Lower lobe of right lung (tissue), 2 donors: ENCODE measurements at regions not wholly inside any gene's neighbourhood (a gene's known extent, or its start where the extent isn't known, plus 50 kb on each side); places are given as distances from the start of the nearest gene placed in this dataset.
"Not testable (repeated sequence)": the region's sequence is repeated elsewhere in the genome, so short reads cannot be mapped to it uniquely, and the experiment has no call there.

Experiments
- ATAC-seq, 2 donors: fragments of 200-7000 bp; cut with Tn5 transposase; one replicate each; pipeline ENCODE4 v1.9.1; 2020 to 2022; ENCODE audit warnings: mild to moderate bottlenecking in 2 of 2, moderate library complexity in 2 of 2
- DNase-seq: peaks from one replicate; pipeline ENCODE4 v3.0.0-alpha.2; 2020
- H3K27ac ChIP-seq: fragments of 200-600 bp; one replicate; pipeline ENCODE4 v1.8.0; 2022
- H3K27me3 ChIP-seq: fragments of 200-600 bp; one replicate; pipeline ENCODE4 v1.8.0; 2022; ENCODE audit warnings: low read depth
- H3K36me3 ChIP-seq: fragments of 200-600 bp; one replicate; pipeline ENCODE4 v1.8.0; 2022; ENCODE audit warnings: mild to moderate bottlenecking
- H3K4me1 ChIP-seq: fragments of 200-600 bp; one replicate; pipeline ENCODE4 v1.8.0; 2022
- H3K4me3 ChIP-seq: fragments of 200-600 bp; one replicate; pipeline ENCODE4 v1.8.0; 2022; ENCODE audit warnings: mild to moderate bottlenecking
- H3K9me3 ChIP-seq: fragments of 200-600 bp; one replicate; pipeline ENCODE4 v1.8.0; 2022
- intact Hi-C: fragments of 100-400 bp; cut with DNase I; formaldehyde crosslinking; loops from one replicate; pipeline ENCODE4 v1.11.0; 2022
- TF ChIP-seq, protein P1 (sequence below): fragments of 200-600 bp; IDR thresholded peaks from one replicate; pipeline ENCODE4 v1.8.0; 2022; ENCODE audit warnings: antibody characterized with exemption, mild to moderate bottlenecking
- donor health status: DM: no; HTN: yes; CAD: no; lungs with severe emphysema.

DNA sequence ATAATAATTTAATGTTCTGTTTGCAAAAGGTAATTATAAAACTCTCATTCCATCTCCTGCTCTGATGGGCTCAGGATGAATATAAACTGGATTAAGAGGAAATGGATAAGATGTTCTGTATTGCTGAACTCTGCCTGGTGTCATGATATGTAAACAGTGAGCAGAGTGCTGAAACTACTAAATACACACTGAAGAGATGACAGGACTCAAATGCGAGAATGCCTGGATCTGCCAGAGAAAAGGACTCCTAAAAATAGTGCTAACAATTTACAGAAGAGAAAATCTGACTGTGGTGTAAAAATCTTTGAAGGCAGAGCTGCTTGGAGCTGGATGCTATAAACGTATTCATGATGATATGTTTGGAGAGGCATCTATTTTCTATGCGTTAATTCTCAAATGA lies 303.2 kb downstream of the RWDD3 start:
- no peaks in the 10 kb centered on the region for H3K27me3 ChIP-seq
- H3K9me3 ChIP-seq = no peaks in the 10 kb centered on the region
- no peak overlapping the region for H3K4me3 ChIP-seq
- no peak overlapping the region for H3K27ac ChIP-seq
- DNase-seq = no peak
- no peaks in the 10 kb centered on the region for H3K4me1 ChIP-seq
- H3K36me3 ChIP-seq = no peaks in the 10 kb centered on the region
- no peak for ATAC-seq
- intact Hi-C loops = no loop called here
- TF ChIP-seq, protein P1, sequence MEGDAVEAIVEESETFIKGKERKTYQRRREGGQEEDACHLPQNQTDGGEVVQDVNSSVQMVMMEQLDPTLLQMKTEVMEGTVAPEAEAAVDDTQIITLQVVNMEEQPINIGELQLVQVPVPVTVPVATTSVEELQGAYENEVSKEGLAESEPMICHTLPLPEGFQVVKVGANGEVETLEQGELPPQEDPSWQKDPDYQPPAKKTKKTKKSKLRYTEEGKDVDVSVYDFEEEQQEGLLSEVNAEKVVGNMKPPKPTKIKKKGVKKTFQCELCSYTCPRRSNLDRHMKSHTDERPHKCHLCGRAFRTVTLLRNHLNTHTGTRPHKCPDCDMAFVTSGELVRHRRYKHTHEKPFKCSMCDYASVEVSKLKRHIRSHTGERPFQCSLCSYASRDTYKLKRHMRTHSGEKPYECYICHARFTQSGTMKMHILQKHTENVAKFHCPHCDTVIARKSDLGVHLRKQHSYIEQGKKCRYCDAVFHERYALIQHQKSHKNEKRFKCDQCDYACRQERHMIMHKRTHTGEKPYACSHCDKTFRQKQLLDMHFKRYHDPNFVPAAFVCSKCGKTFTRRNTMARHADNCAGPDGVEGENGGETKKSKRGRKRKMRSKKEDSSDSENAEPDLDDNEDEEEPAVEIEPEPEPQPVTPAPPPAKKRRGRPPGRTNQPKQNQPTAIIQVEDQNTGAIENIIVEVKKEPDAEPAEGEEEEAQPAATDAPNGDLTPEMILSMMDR = no peak

DNA sequence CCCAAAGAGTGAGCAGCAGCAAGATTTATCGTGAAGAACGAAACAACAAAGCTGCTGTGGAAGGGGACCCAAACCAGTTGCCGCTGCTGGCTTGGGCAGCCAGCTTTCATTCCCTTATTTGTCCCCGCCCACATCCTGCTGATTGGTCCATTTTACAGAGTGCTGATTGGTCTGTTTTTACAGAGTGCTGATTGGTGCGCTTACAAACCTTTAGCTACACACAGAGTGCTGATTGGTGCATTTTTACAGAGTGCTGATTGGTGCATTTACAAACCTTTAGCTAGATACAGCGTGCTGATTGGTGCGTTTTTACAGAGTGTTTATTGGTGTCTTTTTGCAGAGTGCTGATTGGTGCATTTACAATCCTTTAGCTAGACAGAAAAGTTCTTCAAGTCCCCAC lies 304.2 kb downstream of the RWDD3 start:
- DNase-seq, H3K4me3 ChIP-seq, ATAC-seq, H3K27ac ChIP-seq, H3K9me3 ChIP-seq, H3K27me3 ChIP-seq, H3K4me1 ChIP-seq, H3K36me3 ChIP-seq, intact Hi-C loops: not testable (repeated sequence)

DNA sequence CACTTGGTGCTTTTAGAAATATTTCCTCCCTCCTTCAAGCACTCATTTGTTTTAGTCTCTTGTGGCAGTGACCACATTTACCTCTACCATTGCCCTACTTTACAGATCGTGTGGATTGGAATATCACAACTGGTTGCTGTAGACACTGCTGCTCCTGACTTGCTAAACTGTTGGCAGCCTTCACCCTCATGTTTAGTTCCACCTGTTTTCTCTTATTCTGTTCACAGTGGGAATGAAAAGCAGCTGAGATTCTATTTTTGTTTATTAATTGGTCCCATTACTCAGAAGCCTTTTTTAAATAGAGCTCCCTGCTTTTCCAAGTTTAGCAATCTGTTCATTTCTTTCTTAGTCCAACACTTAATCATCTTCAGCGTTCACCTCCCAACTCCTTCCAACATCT lies 308.9 kb downstream of the RWDD3 start:
- Histone ChIP-seq H3K4me1 (no peaks in the 10 kb centered on the region), H3K27ac (no peak overlapping the region), H3K36me3 (no peaks in the 10 kb centered on the region), H3K9me3 (no peaks in the 10 kb centered on the region), H3K4me3 (no peak overlapping the region), H3K27me3 (no peaks in the 10 kb centered on the region)
- no peak for ATAC-seq
- no peak for DNase-seq
- TF ChIP-seq, protein P1 = no peak
- intact Hi-C loops = no loop called here

DNA sequence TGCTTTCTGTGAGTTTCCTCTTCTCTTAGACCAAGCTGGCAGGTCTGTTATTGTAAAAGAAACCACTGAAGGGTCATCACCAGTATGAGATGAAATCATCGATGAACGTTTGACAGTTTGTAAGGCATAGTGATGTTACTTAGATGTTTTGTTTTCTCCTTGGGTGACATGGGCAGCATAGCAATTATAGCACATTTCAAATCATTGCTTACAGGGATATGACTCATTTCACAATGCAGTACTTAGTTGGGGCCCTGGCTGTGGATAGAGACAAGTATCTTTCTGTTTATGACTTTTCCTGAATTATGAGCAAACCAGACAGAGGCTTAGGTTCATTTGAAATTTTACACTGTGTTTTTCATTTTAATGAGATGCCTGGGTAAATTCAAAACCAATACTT lies 313.0 kb downstream of the RWDD3 start:
- Histone ChIP-seq H3K36me3 (no peaks in the 10 kb centered on the region), H3K9me3 (no peaks in the 10 kb centered on the region), H3K27ac (no peak overlapping the region), H3K4me1 (no peaks in the 10 kb centered on the region), H3K4me3 (no peak overlapping the region), H3K27me3 (no peaks in the 10 kb centered on the region)
- no peak for ATAC-seq
- TF ChIP-seq, protein P1 = no peak
- DNase-seq = no peak
- intact Hi-C loops = no loop called here

DNA sequence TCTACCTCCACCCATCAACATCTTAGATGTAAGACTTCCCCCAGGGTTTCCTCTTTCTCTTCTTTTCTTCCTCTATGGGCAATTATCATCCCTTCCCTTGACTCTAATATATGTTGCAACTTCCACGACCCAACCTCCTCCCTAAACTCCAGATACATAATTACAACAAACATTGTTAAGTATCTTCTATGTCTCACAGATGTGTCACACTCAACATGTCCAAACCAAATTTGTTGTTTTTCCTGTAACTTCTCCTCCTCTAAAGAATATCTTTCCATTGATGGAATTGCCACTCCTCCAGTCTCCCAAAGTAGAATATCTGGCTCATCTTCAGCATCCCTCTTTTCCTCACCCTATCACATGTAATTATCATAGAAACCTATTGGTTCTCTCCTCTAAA lies 314.2 kb downstream of the RWDD3 start:
- intact Hi-C loops = no loop called here
- TF ChIP-seq, protein P1 = no peak
- no peaks in the 10 kb centered on the region for H3K9me3 ChIP-seq
- no peak overlapping the region for H3K27ac ChIP-seq
- no peaks in the 10 kb centered on the region for H3K4me1 ChIP-seq
- no peak for DNase-seq
- no peak overlapping the region for H3K4me3 ChIP-seq
- H3K27me3 ChIP-seq = no peaks in the 10 kb centered on the region
- no peaks in the 10 kb centered on the region for H3K36me3 ChIP-seq
- no peak for ATAC-seq

DNA sequence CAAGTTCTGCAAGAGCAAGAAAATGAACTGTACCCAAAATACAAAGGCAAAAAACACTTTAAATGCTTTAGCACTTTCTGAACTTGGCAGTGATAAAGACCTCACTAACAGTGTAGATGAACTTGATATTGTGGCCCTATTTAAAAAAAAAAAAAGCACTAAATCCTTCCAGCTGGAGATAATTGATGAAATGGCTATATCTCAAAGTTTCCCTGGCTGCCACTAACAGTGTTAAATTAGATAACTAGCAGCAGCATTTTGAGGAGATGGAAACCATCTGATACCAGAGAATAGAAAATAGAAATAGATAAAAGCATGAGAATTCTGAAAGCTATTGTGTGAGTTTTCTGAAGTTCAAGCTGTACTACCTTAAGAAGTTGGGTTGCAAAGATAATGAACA lies 317.2 kb downstream of the RWDD3 start:
- H3K27me3 ChIP-seq = no peaks in the 10 kb centered on the region
- DNase-seq = no peak
- peaks cover under 1% of the 10 kb centered on the region for H3K9me3 ChIP-seq
- H3K36me3 ChIP-seq = no peaks in the 10 kb centered on the region
- no peaks in the 10 kb centered on the region for H3K4me1 ChIP-seq
- H3K4me3 ChIP-seq = no peak overlapping the region
- no peak for ATAC-seq
- intact Hi-C loops = no loop called here
- TF ChIP-seq, protein P1 = no peak
- H3K27ac ChIP-seq = no peak overlapping the region
